AG04450 (cell line): ENCODE measurements at regions not wholly inside any gene's neighbourhood (a gene's known extent, or its start where the extent isn't known, plus 50 kb on each side); places are given as distances from the start of the nearest gene placed in this dataset.

Experiments
- CTCF ChIA-PET: fragments of 300-600, 350-600 bp; formaldehyde crosslinking; extraction: SDS; loops from one replicate; lab custom pipeline; 2022; ENCODE audit warnings: antibody characterized with exemption, inconsistent platforms; lab: Charles Lee
- POLR2A ChIA-PET: fragments of 350-600 bp; formaldehyde crosslinking; extraction: SDS; loops from one replicate; lab custom pipeline; 2021; ENCODE audit warnings: antibody characterized with exemption, inconsistent platforms; lab: Yijun Ruan, JAX
- DNase-seq: peaks from one replicate; pipeline ENCODE4 v3.0.0-alpha.2; 2011; ENCODE audit warnings: low read depth, low spot score
- H3K27ac ChIP-seq: one replicate; pipeline ENCODE4 v1.5.1; 2012; ENCODE audit warnings: low read depth, low read length, control low read depth
- H3K27me3 ChIP-seq: one replicate; pipeline ENCODE4 v1.6.0; 2012; ENCODE audit warnings: low read length; ENCODE audit not compliant: control insufficient read depth, insufficient read depth
- H3K4me3 ChIP-seq: 2 replicates; pipeline ENCODE4 v1.5.1; 2011; ENCODE audit warnings: mild to moderate bottlenecking, low read depth, low read length, control low read depth
- H3K9me3 ChIP-seq: 2 replicates; pipeline ENCODE4 v1.5.1; 2012; ENCODE audit warnings: low read length; ENCODE audit not compliant: control insufficient read depth, insufficient read depth
- CTCF ChIP-seq: IDR thresholded peaks from 2 replicates; pipeline ENCODE4 v1.5.1; 2011; ENCODE audit warnings: low read depth, low read length, control low read depth, inconsistent platforms

GRCh38 chr7:130950054-130950453 is 216.0 kb upstream of the KLF14 start:
- ChIA-PET POLR2A (no interaction called here), CTCF (interaction anchor here (1.3 to 8.6 kb wide), 2 partner anchors 9 to 53 kb away, joined by 4 to 60 read pairs; no protein-coding TSS in a partner anchor)
- Histone ChIP-seq H3K27ac (no peak overlapping the region), H3K4me3 (no peak overlapping the region), H3K27me3 (no peaks in the 10 kb centered on the region), H3K9me3 (no peaks in the 10 kb centered on the region)
- no peak for TF ChIP-seq CTCF
- no peak for DNase-seq

GRCh38 chr7:130950741-130951140 is 216.7 kb upstream of the KLF14 start:
- ChIA-PET CTCF (interaction anchor here (1.3 to 8.6 kb wide), 2 partner anchors 8 to 54 kb away, joined by 4 to 60 read pairs; no protein-coding TSS in a partner anchor), POLR2A (no interaction called here)
- TF ChIP-seq CTCF = no peak
- Histone ChIP-seq H3K9me3 (no peaks in the 10 kb centered on the region), H3K27ac (no peak overlapping the region), H3K27me3 (no peaks in the 10 kb centered on the region), H3K4me3 (no peak overlapping the region)
- no peak for DNase-seq

GRCh38 chr7:130951303-130951975 is 217.4 kb upstream of the KLF14 start:
- H3K27ac ChIP-seq = no peak overlapping the region
- no peaks in the 10 kb centered on the region for H3K9me3 ChIP-seq
- DNase-seq = no peak
- CTCF ChIA-PET = interaction anchor here (0.8 to 8.6 kb wide), 4 partner anchors 7 to 55 kb away, joined by 4 to 60 read pairs (median 6); no protein-coding TSS in a partner anchor
- no peak for TF ChIP-seq CTCF
- no peaks in the 10 kb centered on the region for H3K27me3 ChIP-seq
- H3K4me3 ChIP-seq = no peak overlapping the region
- POLR2A ChIA-PET = no interaction called here

GRCh38 chr7:130951976-130952876 is 218.2 kb upstream of the KLF14 start:
- no peak overlapping the region for H3K4me3 ChIP-seq
- peak overlapping the region; percentile 13 for H3K27ac ChIP-seq
- no peaks in the 10 kb centered on the region for H3K27me3 ChIP-seq
- DNase-seq = no peak
- H3K9me3 ChIP-seq = no peaks in the 10 kb centered on the region
- CTCF ChIA-PET = interaction anchor here (0.8 to 2.0 kb wide), 2 partner anchors 30 to 55 kb away, joined by 4 to 9 read pairs; no protein-coding TSS in a partner anchor
- TF ChIP-seq CTCF = no peak
- POLR2A ChIA-PET = no interaction called here

GRCh38 chr7:130953196-130953595 is 219.2 kb upstream of the KLF14 start:
- DNase-seq = no peak
- ChIA-PET POLR2A (no interaction called here), CTCF (interaction anchor here (2.0 kb wide), 1 partner anchor 29 kb away, joined by 9 read pairs; no protein-coding TSS in a partner anchor)
- H3K27me3 ChIP-seq = no peaks in the 10 kb centered on the region
- no peaks in the 10 kb centered on the region for H3K9me3 ChIP-seq
- H3K4me3 ChIP-seq = no peak overlapping the region
- H3K27ac ChIP-seq = no peak overlapping the region
- TF ChIP-seq CTCF = no peak
